Astrocyte (in vitro differentiated cells and primary cell): ENCODE measurements at regions not wholly inside any gene's neighbourhood (a gene's known extent, or its start where the extent isn't known, plus 50 kb on each side); places are given as distances from the start of the nearest gene placed in this dataset.

ENCODE experiments used
- DNase-seq: peaks from one replicate; pipeline ENCODE4 v3.0.0-alpha.2; 2010; ENCODE audit warnings: low read depth
- FAIRE-seq: peaks from 2 replicates; lab custom pipeline; 2011; peaks lifted over from hg19 to GRCh38; lab: Jason Lieb, UNC
- H2AFZ ChIP-seq: 2 replicates; pipeline ENCODE4 v1.6.0; 2012; ENCODE audit warnings: low read depth, low read length, inconsistent platforms
- H3K27ac ChIP-seq: 2 replicates; pipeline ENCODE4 v1.5.1; 2011; ENCODE audit warnings: low read depth, low read length, inconsistent platforms
- H3K27me3 ChIP-seq: 2 replicates; pipeline ENCODE4 v1.6.0; 2011; ENCODE audit warnings: low read length, inconsistent platforms; ENCODE audit not compliant: insufficient read depth
- H3K36me3 ChIP-seq: 2 replicates; pipeline ENCODE4 v1.5.1; 2011; ENCODE audit warnings: low read length, inconsistent platforms; ENCODE audit not compliant: insufficient read depth
- H3K4me1 ChIP-seq: 2 replicates; pipeline ENCODE4 v1.5.1; 2011; ENCODE audit warnings: low read length, inconsistent platforms; ENCODE audit not compliant: insufficient read depth
- H3K4me2 ChIP-seq: 2 replicates; pipeline ENCODE4 v1.6.0; 2012; ENCODE audit warnings: low read length, inconsistent platforms
- H3K4me3 ChIP-seq: 2 replicates; pipeline ENCODE4 v1.5.1; 2011; ENCODE audit warnings: low read depth, mild to moderate bottlenecking, low read length, inconsistent platforms; ENCODE audit not compliant: insufficient read depth
- H3K79me2 ChIP-seq: 2 replicates; pipeline ENCODE4 v1.6.0; 2012; ENCODE audit warnings: mild to moderate bottlenecking, low read length, inconsistent platforms; ENCODE audit not compliant: insufficient read depth
- H3K9ac ChIP-seq: 2 replicates; pipeline ENCODE4 v1.6.0; 2012; ENCODE audit warnings: mild to moderate bottlenecking, low read length, inconsistent platforms
- H3K9me3 ChIP-seq: 2 replicates; pipeline ENCODE4 v1.5.1; 2012; ENCODE audit warnings: low read depth, mild to moderate bottlenecking, low read length, inconsistent platforms; ENCODE audit not compliant: insufficient read depth
- H4K20me1 ChIP-seq: 2 replicates; pipeline ENCODE4 v1.6.0; 2012; ENCODE audit warnings: low read length, inconsistent platforms; ENCODE audit not compliant: insufficient read depth
- H3K27ac Mint-ChIP-seq: one replicate; pipeline ENCODE4 v1.8.0; 2021; ENCODE audit warnings: mild to moderate bottlenecking, mixed read lengths; ENCODE audit not compliant: unreplicated experiment
- H3K27me3 Mint-ChIP-seq: one replicate; pipeline ENCODE4 v1.8.0; 2021; ENCODE audit warnings: low read depth, mixed read lengths; ENCODE audit not compliant: unreplicated experiment
- H3K36me3 Mint-ChIP-seq: one replicate; pipeline ENCODE4 v1.8.0; 2021; ENCODE audit warnings: low read depth, mixed read lengths; ENCODE audit not compliant: unreplicated experiment
- H3K4me1 Mint-ChIP-seq: one replicate; pipeline ENCODE4 v1.8.0; 2021; ENCODE audit warnings: low read depth, mixed read lengths; ENCODE audit not compliant: unreplicated experiment
- H3K4me3 Mint-ChIP-seq: one replicate; pipeline ENCODE4 v1.8.0; 2021; ENCODE audit warnings: mild to moderate bottlenecking, moderate library complexity, mixed read lengths; ENCODE audit not compliant: unreplicated experiment
- H3K9me3 Mint-ChIP-seq: one replicate; pipeline ENCODE4 v1.8.0; 2021; ENCODE audit warnings: mild to moderate bottlenecking, mixed read lengths; ENCODE audit not compliant: unreplicated experiment
- EZH2 ChIP-seq: IDR thresholded peaks from 2 replicates; pipeline ENCODE4 v1.6.1; 2012; ENCODE audit warnings: mild to moderate bottlenecking, low read length, inconsistent platforms; ENCODE audit not compliant: insufficient read depth
- TF ChIP-seq, protein P1 (sequence below): IDR thresholded peaks from 2 replicates; pipeline ENCODE4 v1.5.1; 2011; ENCODE audit warnings: low read depth, mild to moderate bottlenecking, inconsistent platforms, low read length, moderate library complexity; ENCODE audit not compliant: insufficient read depth

DNA sequence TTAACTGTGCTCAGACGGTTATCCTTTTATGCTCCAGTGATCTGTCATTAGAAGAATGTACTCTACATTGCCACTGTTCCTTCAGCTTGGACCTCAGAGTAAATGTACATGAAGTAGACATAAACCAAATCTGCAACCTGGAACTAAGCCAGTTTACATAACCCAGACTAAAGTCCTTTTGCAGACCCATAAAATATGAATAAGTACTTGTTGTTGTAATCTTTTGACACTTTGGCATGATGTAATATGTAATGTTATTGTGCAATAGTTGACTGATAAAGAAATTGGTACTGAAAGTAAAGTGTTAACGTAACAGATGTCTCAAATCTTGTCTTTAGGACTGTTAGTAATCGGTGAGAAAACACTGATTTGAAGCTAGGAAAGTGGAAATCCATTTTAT lies 115.8 kb upstream of the SORCS1 start:
- Histone ChIP-seq H3K9me3 (no peaks in the 10 kb centered on the region), H3K4me1 (no peaks in the 10 kb centered on the region), H4K20me1 (no peaks in the 10 kb centered on the region), H3K36me3 (no peaks in the 10 kb centered on the region), H3K9ac (no peak overlapping the region), H2AFZ (no peak overlapping the region), H3K27ac (no peak overlapping the region), H3K4me3 (no peak overlapping the region), H3K4me2 (no peak overlapping the region), H3K79me2 (no peaks in the 10 kb centered on the region), H3K27me3 (no peaks in the 10 kb centered on the region)
- Mint-ChIP-seq H3K4me3 (no peak overlapping the region), H3K27me3 (no peaks in the 10 kb centered on the region), H3K36me3 (no peaks in the 10 kb centered on the region), H3K4me1 (peaks cover 4% of the 10 kb centered on the region), H3K9me3 (peaks cover 6% of the 10 kb centered on the region), H3K27ac (no peak overlapping the region)
- TF ChIP-seq, protein P1, sequence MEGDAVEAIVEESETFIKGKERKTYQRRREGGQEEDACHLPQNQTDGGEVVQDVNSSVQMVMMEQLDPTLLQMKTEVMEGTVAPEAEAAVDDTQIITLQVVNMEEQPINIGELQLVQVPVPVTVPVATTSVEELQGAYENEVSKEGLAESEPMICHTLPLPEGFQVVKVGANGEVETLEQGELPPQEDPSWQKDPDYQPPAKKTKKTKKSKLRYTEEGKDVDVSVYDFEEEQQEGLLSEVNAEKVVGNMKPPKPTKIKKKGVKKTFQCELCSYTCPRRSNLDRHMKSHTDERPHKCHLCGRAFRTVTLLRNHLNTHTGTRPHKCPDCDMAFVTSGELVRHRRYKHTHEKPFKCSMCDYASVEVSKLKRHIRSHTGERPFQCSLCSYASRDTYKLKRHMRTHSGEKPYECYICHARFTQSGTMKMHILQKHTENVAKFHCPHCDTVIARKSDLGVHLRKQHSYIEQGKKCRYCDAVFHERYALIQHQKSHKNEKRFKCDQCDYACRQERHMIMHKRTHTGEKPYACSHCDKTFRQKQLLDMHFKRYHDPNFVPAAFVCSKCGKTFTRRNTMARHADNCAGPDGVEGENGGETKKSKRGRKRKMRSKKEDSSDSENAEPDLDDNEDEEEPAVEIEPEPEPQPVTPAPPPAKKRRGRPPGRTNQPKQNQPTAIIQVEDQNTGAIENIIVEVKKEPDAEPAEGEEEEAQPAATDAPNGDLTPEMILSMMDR: no peak
- no peak for TF ChIP-seq EZH2
- FAIRE-seq: no peak
- no peak for DNase-seq

DNA sequence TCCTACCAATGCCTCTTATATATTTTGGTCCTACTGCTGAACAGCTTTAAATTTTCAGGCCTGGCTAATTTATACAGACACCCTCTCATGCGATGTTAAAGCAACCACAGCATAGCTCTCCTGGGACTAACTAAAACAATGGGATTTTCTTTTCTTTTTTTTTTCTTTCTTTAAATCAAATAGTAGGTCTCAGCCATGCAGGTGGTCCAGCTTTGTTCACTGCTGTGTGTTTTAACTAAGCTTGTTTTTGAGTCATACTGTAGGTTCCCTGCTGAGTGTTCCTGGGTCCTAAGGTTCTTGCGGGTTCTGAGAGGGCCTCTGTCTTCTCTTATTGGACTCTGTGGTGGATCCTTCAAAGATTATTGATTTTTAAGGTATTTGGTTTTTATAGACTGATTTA lies 113.1 kb upstream of the SORCS1 start:
- Histone ChIP-seq H3K4me1 (no peaks in the 10 kb centered on the region), H4K20me1 (no peaks in the 10 kb centered on the region), H3K9me3 (no peaks in the 10 kb centered on the region), H3K36me3 (no peaks in the 10 kb centered on the region), H3K79me2 (no peaks in the 10 kb centered on the region), H2AFZ (no peak overlapping the region), H3K4me3 (no peak overlapping the region), H3K27me3 (no peaks in the 10 kb centered on the region), H3K9ac (no peak overlapping the region), H3K27ac (no peak overlapping the region), H3K4me2 (no peak overlapping the region)
- DNase-seq (no peak), FAIRE-seq (no peak)
- peaks cover 4% of the 10 kb centered on the region for H3K4me1 Mint-ChIP-seq
- H3K4me3 Mint-ChIP-seq: no peak overlapping the region
- no peak overlapping the region for H3K27ac Mint-ChIP-seq
- TF ChIP-seq, protein P1: no peak
- TF ChIP-seq EZH2: no peak
- no peaks in the 10 kb centered on the region for H3K27me3 Mint-ChIP-seq
- H3K36me3 Mint-ChIP-seq: no peaks in the 10 kb centered on the region
- peaks cover 6% of the 10 kb centered on the region for H3K9me3 Mint-ChIP-seq

DNA sequence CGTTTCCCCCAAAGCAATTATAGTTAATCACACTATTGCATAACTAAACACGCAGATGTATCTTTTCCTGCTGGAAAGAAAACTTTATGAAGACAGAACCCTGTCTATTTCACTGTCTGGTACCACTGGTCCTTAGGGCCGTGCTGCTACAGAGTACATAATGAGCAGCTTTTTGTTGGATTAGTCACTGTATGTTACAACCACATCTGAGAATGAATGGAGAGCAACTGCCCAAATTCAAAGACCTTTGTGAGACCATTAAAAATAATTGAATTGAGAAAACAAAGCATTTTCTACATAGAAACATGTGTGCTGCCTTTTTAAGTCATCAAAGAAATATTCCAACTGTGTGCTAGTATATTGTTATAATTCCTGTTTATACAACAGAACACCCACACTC lies 111.3 kb upstream of the SORCS1 start:
- no peak for TF ChIP-seq EZH2
- TF ChIP-seq, protein P1: no peak
- no peaks in the 10 kb centered on the region for H3K36me3 Mint-ChIP-seq
- H3K27me3 Mint-ChIP-seq: no peaks in the 10 kb centered on the region
- FAIRE-seq: no peak
- no peak for DNase-seq
- Histone ChIP-seq H3K79me2 (no peaks in the 10 kb centered on the region), H3K4me3 (no peak overlapping the region), H3K4me1 (no peaks in the 10 kb centered on the region), H3K27ac (no peak overlapping the region), H3K36me3 (no peaks in the 10 kb centered on the region), H3K4me2 (no peak overlapping the region), H3K9ac (no peak overlapping the region), H2AFZ (no peak overlapping the region), H3K9me3 (no peaks in the 10 kb centered on the region), H3K27me3 (no peaks in the 10 kb centered on the region), H4K20me1 (no peaks in the 10 kb centered on the region)
- H3K9me3 Mint-ChIP-seq: no peaks in the 10 kb centered on the region
- H3K4me3 Mint-ChIP-seq: no peak overlapping the region
- no peak overlapping the region for H3K27ac Mint-ChIP-seq
- peaks cover 4% of the 10 kb centered on the region for H3K4me1 Mint-ChIP-seq
